ENCODE measurements at regions not wholly inside any gene's neighbourhood (a gene's known extent, or its start where the extent isn't known, plus 50 kb on each side); places are given as distances from the start of the nearest gene placed in this dataset.

DNA sequence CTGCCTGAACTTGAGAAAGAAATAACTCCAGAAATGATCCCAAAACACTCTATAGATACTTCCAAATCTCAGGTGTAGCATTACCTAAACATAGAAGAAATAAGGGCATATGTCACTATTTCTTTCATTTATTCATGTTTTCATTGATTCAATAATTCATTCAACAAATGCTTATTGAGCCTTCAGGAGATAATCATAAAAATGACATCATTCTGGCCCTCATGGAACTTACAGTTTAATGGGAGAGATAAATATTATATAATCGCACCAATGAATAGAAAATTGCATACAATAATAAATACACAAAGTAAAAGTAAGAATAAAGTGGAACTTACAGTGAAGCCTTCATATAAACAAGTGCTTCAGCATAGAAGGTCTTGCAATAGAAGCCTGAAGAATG, 58.1 kb upstream of the NR2F2 start:
- ChIA-PET POLR2A (ENCODE audit: partially characterized antibody) (no interaction called here), CTCF (ENCODE audit: partially characterized antibody) (no interaction called here)
- no peak for FAIRE-seq
- Histone ChIP-seq H3K27me3 (replicated peaks in 1 of 4; ENCODE audit: control insufficient read depth in 3 of 4, extremely low read depth in 1 of 4, insufficient read depth in 3 of 4, low read length in 3 of 4) (no peaks in the 10 kb centered on the region), H3K14ac (ENCODE audit: insufficient read length) (no peak overlapping the region), H3K9ac (replicated peaks in 1 of 4; ENCODE audit: extremely low read depth in 1 of 4, low read depth in 3 of 4, low read length in 3 of 4) (no peak overlapping the region), H3K79me1 (ENCODE audit: low read depth, low read length) (no peaks in the 10 kb centered on the region), H2BK20ac (ENCODE audit: low read length) (no peak overlapping the region), H4K5ac (ENCODE audit: insufficient read length, low read depth, low read length) (no peak overlapping the region), H3K36me3 (ENCODE audit: control insufficient read depth in 2 of 4, insufficient read depth in 4 of 4, low read length in 3 of 4) (no peaks in the 10 kb centered on the region), H3K4me1 (replicated peaks in 1 of 4; ENCODE audit: control insufficient read depth in 3 of 4, insufficient read depth in 4 of 4, low read length in 3 of 4) (0 out of 7 replicates have a peak, but pooled peaks cover 0 to 2% (median 0%) of the 10 kb centered on the region in 4 experiments), H3K27ac (ENCODE audit: low read depth, low read length) (no peak overlapping the region), H3K4me2 (ENCODE audit: insufficient read depth in 1 of 2, low read depth in 2 of 2, low read length in 2 of 2) (no peak overlapping the region), H3K23me2 (ENCODE audit: low read depth, low read length) (no peaks in the 10 kb centered on the region), H2BK12ac (ENCODE audit: low read depth, low read length) (no peak overlapping the region), H3K56ac (replicated peaks; ENCODE audit: insufficient read length, low read depth, low read length) (no peak overlapping the region), H4K91ac (replicated peaks; ENCODE audit: insufficient read length, low read length) (no peak overlapping the region), H2AK5ac (ENCODE audit: low read depth, low read length) (no peak overlapping the region), H3K4ac (replicated peaks; ENCODE audit: insufficient read length, low read depth, low read length) (no peak overlapping the region), H2BK120ac (replicated peaks; ENCODE audit: low read depth, low read length) (no peak overlapping the region), H3K79me2 (ENCODE audit: control insufficient read depth in 1 of 2, insufficient read depth in 2 of 2, low read length in 2 of 2) (no peaks in the 10 kb centered on the region), H4K20me1 (replicated peaks in 1 of 2; ENCODE audit: control insufficient read depth in 1 of 2, insufficient read depth in 2 of 2, low read length in 2 of 2) (no peaks in the 10 kb centered on the region), H4K8ac (ENCODE audit: extremely low read depth, insufficient read depth, low read length) (no peak overlapping the region), H2AFZ (ENCODE audit: low read length) (no peak overlapping the region), H2BK15ac (ENCODE audit: low read length) (no peak overlapping the region), H3K23ac (ENCODE audit: insufficient read length) (no peak overlapping the region), H3K4me3 (ENCODE audit: extremely low read depth in 1 of 4, insufficient read depth in 2 of 4, low read depth in 3 of 4, low read length in 4 of 4) (no peak overlapping the region), H2BK5ac (ENCODE audit: low read depth, low read length) (no peak overlapping the region), H3K18ac (ENCODE audit: extremely low read depth, low read length) (no peak overlapping the region), H3K9me3 (ENCODE audit: insufficient read depth in 2 of 2, low read depth in 1 of 2, low read length in 1 of 2) (no peaks in the 10 kb centered on the region)
- DNase-seq (ENCODE audit: low read depth in 1 of 2, low spot score in 2 of 2), result no peak
- 89% methylated on average over 1 of the region's 1 CpG; no CpG with 5 or more reads in 1 of the 2 experiments for WGBS, 2 experiments (ENCODE audit: extremely low coverage in 1 of 2, insufficient coverage in 1 of 2, insufficient read length in 1 of 2, insufficient replicate concordance in 2 of 2, low coverage in 1 of 2, low lambda C conversion rate in 2 of 2, missing lambda C conversion rate in 1 of 2)
- TF ChIP-seq SIX5 (IDR thresholded peaks at IDR 0.05; ENCODE audit: low read depth, low read length), result no peak
- no peak for TF ChIP-seq GTF2F1 (IDR thresholded peaks at IDR 0.05; ENCODE audit: borderline replicate concordance, low read depth, low read length)
- no peak for TF ChIP-seq PHF8 (conservative IDR thresholded peaks at IDR 0.05; ENCODE audit: low read depth, low read length)

Measured in H1 (cell line).